M059J (cell line): ENCODE measurements at regions not wholly inside any gene's neighbourhood (a gene's known extent, or its start where the extent isn't known, plus 50 kb on each side); places are given as distances from the start of the nearest gene placed in this dataset.
"Not testable (repeated sequence)": the region's sequence is repeated elsewhere in the genome, so short reads cannot be mapped to it uniquely, and the experiment has no call there.

Experiments used
- DNase-seq: peaks from one replicate; pipeline ENCODE4 v3.0.0-alpha.2; 2012; ENCODE audit warnings: low read depth

GRCh38 chr17:5898406-5898805, 171.8 kb upstream of the WSCD1 start:
- DNase-seq, result no peak

GRCh38 chr17:5899496-5900195, 170.5 kb upstream of the WSCD1 start:
- no peak for DNase-seq

GRCh38 chr17:5901731-5902130, 168.4 kb upstream of the WSCD1 start:
- DNase-seq, result no peak

GRCh38 chr17:5902181-5903140, 167.7 kb upstream of the WSCD1 start:
- no peak for DNase-seq

- no peak for DNase-seq
Observed at GRCh38 chr17:5911919-5912318, 158.3 kb upstream of the WSCD1 start.

GRCh38 chr17:5913032-5913531, 157.1 kb upstream of the WSCD1 start:
- no peak for DNase-seq

- no peak for DNase-seq
Observed at GRCh38 chr17:5913641-5914040, 156.5 kb upstream of the WSCD1 start.

GRCh38 chr17:5915337-5915736, 154.8 kb upstream of the WSCD1 start:
- DNase-seq, result no peak

GRCh38 chr17:5919089-5919488, 151.1 kb upstream of the WSCD1 start:
- no peak for DNase-seq

GRCh38 chr17:5921512-5922282, 148.5 kb upstream of the WSCD1 start:
- peak; percentile 82 for DNase-seq

GRCh38 chr17:5922476-5922875, 147.7 kb upstream of the WSCD1 start:
- DNase-seq, result no peak

GRCh38 chr17:5929721-5930120, 140.5 kb upstream of the WSCD1 start:
- no peak for DNase-seq

GRCh38 chr17:5930555-5930954, 139.6 kb upstream of the WSCD1 start:
- not testable (repeated sequence) for DNase-seq

- DNase-seq, result peak; percentile 9
Observed at GRCh38 chr17:5931616-5932015, 138.6 kb upstream of the WSCD1 start.

GRCh38 chr17:5933430-5933829, 136.7 kb upstream of the WSCD1 start:
- DNase-seq, result no peak

GRCh38 chr17:5941258-5941657, 128.9 kb upstream of the WSCD1 start:
- no peak for DNase-seq

GRCh38 chr17:5942687-5943086, 127.5 kb upstream of the WSCD1 start:
- DNase-seq, result no peak

- DNase-seq, result no peak
Observed at GRCh38 chr17:5943232-5943631, 126.9 kb upstream of the WSCD1 start.

- DNase-seq, result no peak
Observed at GRCh38 chr17:5943982-5944381, 126.2 kb upstream of the WSCD1 start.

GRCh38 chr17:5947701-5948180, 122.4 kb upstream of the WSCD1 start:
- no peak for DNase-seq

GRCh38 chr17:5948811-5949210, 121.4 kb upstream of the WSCD1 start:
- no peak for DNase-seq

GRCh38 chr17:5950878-5951277, 119.3 kb upstream of the WSCD1 start:
- DNase-seq, result no peak
